ENCODE measurements at regions not wholly inside any gene's neighbourhood (a gene's known extent, or its start where the extent isn't known, plus 50 kb on each side); places are given as distances from the start of the nearest gene placed in this dataset.

DNA sequence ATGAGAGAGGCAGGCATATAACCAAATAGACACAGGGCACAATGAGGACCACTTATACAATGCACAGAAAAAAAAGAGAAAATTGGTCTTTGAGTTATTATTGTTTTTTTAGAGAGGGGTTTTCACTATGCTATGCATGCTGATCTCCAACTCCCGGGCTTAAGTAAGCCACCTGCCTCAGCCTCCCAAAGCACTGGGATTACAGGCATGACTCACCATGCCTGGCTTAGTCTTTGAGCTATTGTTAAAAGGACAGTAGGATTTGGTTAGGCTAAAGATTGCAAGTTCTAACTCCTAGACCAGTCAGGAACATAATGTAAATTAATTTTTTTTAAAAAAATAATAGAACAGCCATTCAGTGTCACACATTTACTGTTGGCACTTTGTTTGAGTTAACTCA, 340.1 kb downstream of the GPAT3 start:
- no peak for FAIRE-seq
- no peak for DNase-seq (ENCODE audit: low spot score in 2 of 2)

DNA sequence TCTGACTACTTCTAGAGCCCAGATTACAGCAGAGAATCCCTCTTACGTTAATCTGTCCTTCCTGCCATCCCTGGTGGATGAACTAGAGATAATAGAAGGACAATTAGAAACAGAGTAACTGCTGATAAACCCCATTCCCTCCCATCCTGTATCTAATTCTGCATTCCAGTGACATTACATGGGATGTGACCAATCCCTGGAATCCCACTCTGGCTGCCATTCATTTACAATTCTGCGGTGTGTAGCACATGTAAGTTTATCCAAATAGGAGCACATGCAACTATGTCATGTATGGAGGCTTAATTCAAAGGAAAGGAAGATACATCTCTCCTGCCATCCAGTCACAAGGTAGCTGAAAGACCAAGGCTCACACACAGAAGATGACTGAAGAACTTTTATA, 339.5 kb downstream of the GPAT3 start:
- DNase-seq (ENCODE audit: low spot score in 2 of 2) (no peak), FAIRE-seq (no peak)

GRCh38 chr4:83873996-83874395, 338.1 kb downstream of the GPAT3 start:
- DNase-seq (ENCODE audit: low spot score in 2 of 2), result no peak
- no peak for FAIRE-seq

- FAIRE-seq (no peak), DNase-seq (ENCODE audit: low spot score in 2 of 2) (no peak)
Measured at GRCh38 chr4:83870328-83870950, 334.5 kb downstream of the GPAT3 start.

DNA sequence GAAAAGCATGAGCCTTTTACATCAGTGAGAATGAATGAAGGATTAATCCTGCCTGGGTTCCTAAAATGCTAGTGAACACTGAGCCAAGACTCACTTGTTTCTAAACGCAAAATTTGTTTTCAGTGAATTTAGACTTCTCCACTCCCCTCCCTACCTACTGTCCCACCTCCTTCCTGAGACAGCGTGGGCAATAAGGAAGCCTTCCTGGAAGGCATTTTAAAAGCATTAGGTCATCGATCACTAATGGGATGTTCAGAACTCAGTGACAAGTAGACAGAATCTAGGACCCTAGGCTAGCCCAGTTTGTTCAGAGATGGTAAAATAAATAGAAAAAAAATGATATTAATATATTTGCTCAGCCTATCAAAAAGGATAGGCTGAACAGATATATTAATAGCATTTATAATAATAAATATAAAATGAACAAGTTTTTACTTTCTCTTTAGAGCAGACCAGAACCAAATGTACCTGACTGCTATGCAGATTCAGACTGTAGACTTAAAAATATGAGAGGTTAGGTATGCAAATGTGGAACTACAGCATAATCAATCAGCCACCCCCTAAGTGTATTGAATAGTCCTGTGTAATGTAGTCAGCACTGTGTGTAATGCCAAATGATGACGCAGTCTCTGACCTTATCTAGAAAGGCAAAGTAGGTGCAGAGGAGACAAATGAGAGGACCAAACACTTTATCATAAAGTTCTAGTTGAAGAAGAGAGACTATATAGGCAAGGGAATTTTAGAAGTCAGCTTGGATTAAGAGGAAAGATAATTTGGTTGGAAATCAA, 331.1 kb downstream of the GPAT3 start:
- no peak for FAIRE-seq

DNA sequence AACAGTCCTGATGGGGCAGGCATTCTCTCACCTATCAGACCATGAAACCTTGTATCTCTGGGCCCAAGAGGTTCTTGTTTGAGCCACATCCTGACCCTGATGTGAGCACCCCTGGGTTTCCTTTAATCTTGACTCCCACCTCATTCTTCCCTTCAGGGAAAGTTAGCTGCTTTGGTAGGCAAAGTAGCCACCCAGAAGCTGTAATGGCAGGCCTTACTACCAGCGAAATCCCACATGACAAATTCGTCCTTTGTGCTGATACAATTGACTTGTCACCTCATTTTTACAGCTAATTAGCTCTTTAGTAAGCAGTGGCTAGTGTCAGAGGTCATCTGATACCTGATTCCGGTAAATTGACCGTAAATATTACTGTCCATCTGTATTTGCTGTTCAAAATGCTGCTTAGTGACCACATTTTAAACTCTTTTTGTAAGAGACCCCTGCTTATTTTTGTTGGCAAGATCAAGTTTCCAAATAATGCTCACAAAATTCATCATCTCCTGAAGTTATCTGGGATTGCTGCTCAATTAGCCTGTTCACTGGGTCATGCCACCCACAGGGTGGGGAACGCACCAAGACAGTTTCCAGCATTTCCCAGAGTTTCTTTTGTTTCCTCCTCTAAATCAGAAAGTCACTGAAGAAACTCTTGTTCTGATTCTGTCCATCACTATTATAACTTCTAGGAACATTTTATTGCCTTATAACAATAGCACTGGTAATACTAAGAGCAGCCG, 329.7 kb downstream of the GPAT3 start:
- FAIRE-seq (no peak), DNase-seq (ENCODE audit: low spot score in 2 of 2) (no peak)

More for the DNA sequence above, 331.1 kb downstream of the GPAT3 start:
- no peak for DNase-seq (ENCODE audit: low spot score in 2 of 2)

DNA sequence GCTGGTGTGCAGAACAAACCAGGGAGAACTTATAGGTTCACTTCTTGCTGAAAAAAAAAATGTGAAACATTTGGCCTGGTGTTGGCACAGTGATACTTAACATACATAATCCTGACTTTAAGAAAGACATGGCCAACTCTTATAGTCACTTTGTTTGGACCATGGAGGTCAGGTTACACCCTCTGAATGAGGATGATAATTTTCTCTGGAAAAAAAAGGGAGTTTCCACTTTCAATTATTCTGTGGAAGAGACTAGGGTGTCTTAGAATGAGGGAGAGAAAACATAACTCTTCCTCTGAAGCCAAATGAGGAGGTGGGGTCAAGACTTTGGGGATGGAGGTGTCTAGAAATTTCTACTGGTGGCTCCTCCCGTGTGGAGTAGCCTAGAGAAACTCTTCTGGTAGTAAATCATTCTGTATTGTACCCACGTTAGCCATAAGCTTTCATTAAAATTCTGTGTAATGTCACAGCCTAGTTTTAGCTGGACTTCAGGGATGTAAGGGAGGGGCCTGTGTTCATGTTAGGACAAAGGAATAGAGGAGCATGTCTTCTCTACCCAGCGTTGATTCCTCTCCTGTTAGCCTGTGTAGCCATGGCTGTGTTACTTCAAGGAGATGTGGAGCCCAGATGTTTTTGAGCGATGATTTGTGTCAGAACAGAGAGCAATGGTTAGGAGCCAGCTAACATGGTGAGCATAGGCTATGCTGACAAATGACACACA, 328.3 kb downstream of the GPAT3 start:
- DNase-seq (ENCODE audit: low spot score in 2 of 2), result no peak
- FAIRE-seq, result no peak

DNA sequence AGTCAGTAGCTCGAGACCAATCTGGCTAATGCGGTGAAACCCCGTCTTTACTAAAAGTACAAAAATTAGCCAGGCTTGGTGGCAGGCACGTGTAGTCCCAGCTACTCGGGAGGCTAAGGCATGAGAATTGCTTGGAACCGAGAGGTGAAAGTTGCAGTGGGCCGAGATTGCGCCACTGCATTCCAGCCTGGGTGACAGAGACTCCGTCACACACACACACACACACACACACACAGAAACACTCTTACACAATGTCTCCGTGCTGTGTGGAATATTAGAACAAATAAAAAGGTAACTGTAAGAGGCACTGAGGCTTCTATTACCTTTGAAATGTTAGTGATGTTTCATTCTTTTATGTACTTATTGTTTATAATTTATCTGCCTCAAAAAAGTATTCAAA, 326.6 kb downstream of the GPAT3 start:
- FAIRE-seq (no peak), DNase-seq (ENCODE audit: low spot score in 2 of 2) (no peak)

GRCh38 chr4:83860200-83860599, 324.3 kb downstream of the GPAT3 start:
- no peak for DNase-seq (ENCODE audit: low spot score in 2 of 2)
- FAIRE-seq, result no peak

DNA sequence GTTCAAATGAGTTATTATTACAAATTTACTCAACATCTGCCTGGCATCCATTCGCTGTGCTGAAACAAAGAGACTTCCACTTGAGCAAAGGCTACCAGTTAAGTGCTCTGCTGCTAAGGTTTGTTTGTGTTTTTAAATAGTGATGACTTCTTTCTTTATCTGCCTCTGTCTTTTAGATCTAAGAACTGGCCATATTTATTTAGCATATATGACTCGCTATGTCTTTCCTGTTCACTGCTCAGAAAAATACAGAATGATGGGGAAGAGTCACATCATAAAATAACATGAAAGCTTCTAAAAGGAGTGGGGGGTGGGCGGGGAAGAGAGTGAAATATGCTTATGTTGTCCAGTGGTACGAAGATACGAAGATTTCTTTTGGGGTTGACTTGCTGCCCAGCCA, 322.2 kb downstream of the GPAT3 start:
- DNase-seq (ENCODE audit: low spot score in 2 of 2), result no peak
- FAIRE-seq, result no peak

- FAIRE-seq (no peak), DNase-seq (ENCODE audit: low spot score in 2 of 2) (no peak)
Measured at GRCh38 chr4:83855044-83855443, 319.1 kb downstream of the GPAT3 start.

- DNase-seq (ENCODE audit: low spot score in 2 of 2) (no peak), FAIRE-seq (no peak)
Measured at GRCh38 chr4:83852085-83852451, 316.2 kb downstream of the GPAT3 start.

DNA sequence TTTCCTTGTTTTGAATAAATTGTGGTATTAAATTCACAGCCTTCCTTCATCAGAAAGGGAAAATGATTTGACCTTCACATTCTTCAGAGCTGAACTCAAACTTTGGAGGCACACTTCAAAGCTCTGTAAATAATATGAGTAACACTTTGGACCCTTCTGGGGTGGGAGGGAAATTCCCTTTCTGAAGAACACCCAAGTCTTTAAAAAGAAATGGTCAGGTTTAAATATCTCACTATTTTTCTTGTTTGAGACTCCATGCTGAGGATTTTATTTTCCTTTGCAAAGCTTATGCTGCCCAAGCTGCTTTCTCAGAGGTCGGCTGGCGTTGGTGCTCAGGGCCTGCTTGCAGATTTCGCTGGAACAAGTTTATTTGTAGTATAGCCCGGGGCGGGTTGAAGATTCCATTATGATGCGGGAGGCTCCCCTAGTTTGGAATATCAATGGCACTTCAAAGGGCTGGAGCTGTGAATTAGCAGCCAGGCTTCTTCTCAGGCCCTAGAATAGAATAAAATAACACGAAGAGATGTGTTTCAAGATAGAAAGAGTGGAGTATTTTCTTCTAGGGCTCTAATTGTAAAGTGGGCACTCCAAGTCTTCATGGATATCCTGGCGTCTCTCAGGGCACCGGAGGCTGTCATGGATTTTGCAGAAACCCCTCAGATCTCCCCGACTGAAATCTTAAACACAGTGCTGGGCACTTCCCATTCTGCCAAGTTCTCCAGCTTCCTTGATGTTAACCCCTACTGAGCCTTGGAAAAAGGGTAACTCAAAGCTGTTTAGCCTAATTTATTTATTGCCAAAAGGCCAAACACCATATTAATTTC, 315.6 kb downstream of the GPAT3 start:
- DNase-seq (ENCODE audit: low spot score in 2 of 2) (no peak), FAIRE-seq (no peak)

DNA sequence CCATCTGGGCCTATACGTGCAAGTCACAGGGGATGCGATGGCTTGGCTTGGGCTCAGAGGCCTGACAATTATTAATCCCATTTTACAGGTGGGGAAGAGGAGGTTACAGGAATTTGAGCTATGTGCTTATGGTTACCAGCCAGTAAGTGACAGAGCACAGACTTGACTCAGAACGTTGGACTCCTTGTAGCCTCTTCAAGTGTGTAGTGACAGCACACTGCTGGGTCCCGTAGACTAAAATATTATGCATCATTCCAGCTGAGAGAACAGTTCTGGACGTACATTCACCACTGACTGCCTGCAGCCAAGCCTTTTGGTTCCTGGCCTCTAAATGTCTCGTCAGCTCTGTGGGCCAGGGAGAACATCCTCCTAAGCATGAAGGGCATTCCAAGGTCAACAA, 314.5 kb downstream of the GPAT3 start:
- no peak for DNase-seq (ENCODE audit: low spot score in 2 of 2)
- FAIRE-seq, result no peak

- FAIRE-seq (no peak), DNase-seq (ENCODE audit: low spot score in 2 of 2) (no peak)
Measured at GRCh38 chr4:83846193-83846830, 310.4 kb downstream of the GPAT3 start.

DNA sequence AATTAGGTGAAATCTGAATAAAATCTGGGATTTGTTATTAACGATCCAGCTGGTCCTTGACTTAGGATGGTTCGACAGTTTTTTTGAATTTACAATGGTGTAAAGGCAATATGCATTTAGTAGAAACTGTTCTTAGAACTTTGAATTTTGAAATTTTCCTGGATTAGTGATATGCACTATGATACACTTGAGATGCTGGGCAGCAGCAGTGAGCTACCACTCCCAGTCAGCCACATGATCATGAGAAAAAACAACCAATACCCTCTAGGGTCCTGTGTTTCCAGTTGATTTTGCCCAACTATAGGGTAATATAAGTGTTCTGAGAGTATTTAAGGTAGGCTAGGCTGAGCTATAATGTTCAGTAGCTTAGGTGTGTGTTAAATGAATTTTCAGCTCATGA, 303.7 kb downstream of the GPAT3 start:
- FAIRE-seq (no peak), DNase-seq (ENCODE audit: low spot score in 2 of 2) (no peak)

- no peak for FAIRE-seq
- DNase-seq (ENCODE audit: low spot score in 2 of 2), result no peak
Measured at GRCh38 chr4:83837614-83838308, 301.9 kb downstream of the GPAT3 start.

GRCh38 chr4:83833920-83834319, 298.0 kb downstream of the GPAT3 start:
- FAIRE-seq (no peak), DNase-seq (ENCODE audit: low spot score in 2 of 2) (no peak)
